ENCODE measurements at regions not wholly inside any gene's neighbourhood (a gene's known extent, or its start where the extent isn't known, plus 50 kb on each side); places are given as distances from the start of the nearest gene placed in this dataset.

- DNase-seq (ENCODE audit: low spot score), result no peak
- in situ Hi-C loops (cut with MboI; ENCODE audit: low sequenced_read_pairs, unreplicated experiment), result no loop called here
- TF ChIP-seq, protein P1, sequence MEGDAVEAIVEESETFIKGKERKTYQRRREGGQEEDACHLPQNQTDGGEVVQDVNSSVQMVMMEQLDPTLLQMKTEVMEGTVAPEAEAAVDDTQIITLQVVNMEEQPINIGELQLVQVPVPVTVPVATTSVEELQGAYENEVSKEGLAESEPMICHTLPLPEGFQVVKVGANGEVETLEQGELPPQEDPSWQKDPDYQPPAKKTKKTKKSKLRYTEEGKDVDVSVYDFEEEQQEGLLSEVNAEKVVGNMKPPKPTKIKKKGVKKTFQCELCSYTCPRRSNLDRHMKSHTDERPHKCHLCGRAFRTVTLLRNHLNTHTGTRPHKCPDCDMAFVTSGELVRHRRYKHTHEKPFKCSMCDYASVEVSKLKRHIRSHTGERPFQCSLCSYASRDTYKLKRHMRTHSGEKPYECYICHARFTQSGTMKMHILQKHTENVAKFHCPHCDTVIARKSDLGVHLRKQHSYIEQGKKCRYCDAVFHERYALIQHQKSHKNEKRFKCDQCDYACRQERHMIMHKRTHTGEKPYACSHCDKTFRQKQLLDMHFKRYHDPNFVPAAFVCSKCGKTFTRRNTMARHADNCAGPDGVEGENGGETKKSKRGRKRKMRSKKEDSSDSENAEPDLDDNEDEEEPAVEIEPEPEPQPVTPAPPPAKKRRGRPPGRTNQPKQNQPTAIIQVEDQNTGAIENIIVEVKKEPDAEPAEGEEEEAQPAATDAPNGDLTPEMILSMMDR (IDR thresholded peaks at IDR 0.05; ENCODE audit: borderline replicate concordance, control extremely low read depth, extremely low read depth, insufficient read depth, missing control alignments), result no peak
Measured at GRCh38 chr3:189477614-189478013, 153.6 kb upstream of the TP63 start.

DNA sequence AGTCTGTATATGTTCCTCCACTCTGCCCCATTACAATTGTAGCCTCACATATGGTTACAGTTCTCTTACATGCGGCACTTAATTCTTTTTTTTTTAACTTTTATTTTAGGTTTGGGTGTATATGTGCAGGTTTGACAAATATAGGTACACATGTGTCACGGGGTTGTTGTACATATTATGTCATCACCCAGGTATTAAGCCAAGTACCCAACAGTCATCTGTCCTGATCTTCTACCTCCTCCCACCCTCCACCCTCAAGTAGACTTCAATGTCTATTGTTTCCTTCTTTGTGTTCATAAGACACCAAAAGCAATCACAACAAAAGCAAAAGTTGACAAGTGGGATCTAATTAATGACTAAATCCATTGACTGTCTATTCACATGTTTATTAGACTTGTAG, 144.6 kb upstream of the TP63 start:
- in situ Hi-C loops (cut with MboI; ENCODE audit: low sequenced_read_pairs, unreplicated experiment), result no loop called here
- TF ChIP-seq, protein P1 (IDR thresholded peaks at IDR 0.05; ENCODE audit: borderline replicate concordance, control extremely low read depth, extremely low read depth, insufficient read depth, missing control alignments), result no peak
- DNase-seq (ENCODE audit: low spot score), result no peak

- TF ChIP-seq, protein P1 (IDR thresholded peaks at IDR 0.05; ENCODE audit: borderline replicate concordance, control extremely low read depth, extremely low read depth, insufficient read depth, missing control alignments), result no peak
- in situ Hi-C loops (cut with MboI; ENCODE audit: low sequenced_read_pairs, unreplicated experiment), result no loop called here
- DNase-seq (ENCODE audit: low spot score), result no peak
Measured at GRCh38 chr3:189488241-189488767, 142.9 kb upstream of the TP63 start.

- DNase-seq (ENCODE audit: low spot score), result no peak
- in situ Hi-C loops (cut with MboI; ENCODE audit: low sequenced_read_pairs, unreplicated experiment), result no loop called here
- TF ChIP-seq, protein P1 (IDR thresholded peaks at IDR 0.05; ENCODE audit: borderline replicate concordance, control extremely low read depth, extremely low read depth, insufficient read depth, missing control alignments), result no peak
Measured at GRCh38 chr3:189490337-189490736, 140.9 kb upstream of the TP63 start.

DNA sequence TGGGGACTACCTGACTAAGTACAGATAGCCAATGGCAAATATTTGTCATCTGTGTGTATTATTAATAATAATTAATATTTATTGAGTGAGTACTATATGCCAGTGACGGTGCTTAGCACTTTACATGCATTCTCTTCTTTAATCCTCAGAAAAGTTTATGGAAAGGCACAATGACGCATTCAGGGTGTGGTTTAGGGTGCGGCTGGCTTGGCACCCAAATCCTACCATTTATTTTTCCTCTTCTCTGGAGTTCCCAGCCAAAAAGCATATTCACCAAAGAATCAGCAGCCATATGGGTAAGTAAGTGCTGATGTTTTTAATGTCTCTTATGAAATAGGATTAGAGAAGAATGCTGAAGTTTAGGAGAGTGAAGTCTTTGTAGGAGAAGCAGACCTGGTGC, 140.4 kb upstream of the TP63 start:
- no peak for DNase-seq (ENCODE audit: low spot score)
- in situ Hi-C loops (cut with MboI; ENCODE audit: low sequenced_read_pairs, unreplicated experiment), result no loop called here
- TF ChIP-seq, protein P1 (IDR thresholded peaks at IDR 0.05; ENCODE audit: borderline replicate concordance, control extremely low read depth, extremely low read depth, insufficient read depth, missing control alignments), result no peak

GRCh38 chr3:189491831-189492230, 139.4 kb upstream of the TP63 start:
- DNase-seq (ENCODE audit: low spot score), result no peak
- TF ChIP-seq, protein P1 (IDR thresholded peaks at IDR 0.05; ENCODE audit: borderline replicate concordance, control extremely low read depth, extremely low read depth, insufficient read depth, missing control alignments), result no peak
- in situ Hi-C loops (cut with MboI; ENCODE audit: low sequenced_read_pairs, unreplicated experiment), result no loop called here

- TF ChIP-seq, protein P1 (IDR thresholded peaks at IDR 0.05; ENCODE audit: borderline replicate concordance, control extremely low read depth, extremely low read depth, insufficient read depth, missing control alignments), result no peak
- no peak for DNase-seq (ENCODE audit: low spot score)
- in situ Hi-C loops (cut with MboI; ENCODE audit: low sequenced_read_pairs, unreplicated experiment), result no loop called here
Measured at GRCh38 chr3:189493271-189493670, 137.9 kb upstream of the TP63 start.

All from GM13976 (cell line).